GM13976 (cell line): ENCODE measurements at regions not wholly inside any gene's neighbourhood (a gene's known extent, or its start where the extent isn't known, plus 50 kb on each side); places are given as distances from the start of the nearest gene placed in this dataset.
"Not testable (repeated sequence)": the region's sequence is repeated elsewhere in the genome, so short reads cannot be mapped to it uniquely, and the experiment has no call there.

Experiments
- DNase-seq: peaks from one replicate; pipeline ENCODE4 v3.0.0; 2012; ENCODE audit warnings: low spot score
- in situ Hi-C: fragments of 300-500 bp; cut with MboI; formaldehyde crosslinking; loops from one replicate; pipeline ENCODE4 v1.12.0; 2022; ENCODE audit warnings: low sequenced_read_pairs, mixed read lengths, inconsistent platforms; ENCODE audit not compliant: unreplicated experiment
- TF ChIP-seq, protein P1 (sequence below): IDR thresholded peaks from 2 replicates; pipeline ENCODE4 v1.5.1; 2012; ENCODE audit warnings: borderline replicate concordance, mild to moderate bottlenecking; ENCODE audit not compliant: insufficient read depth; ENCODE audit errors: extremely low read depth, missing control alignments, control extremely low read depth

DNA sequence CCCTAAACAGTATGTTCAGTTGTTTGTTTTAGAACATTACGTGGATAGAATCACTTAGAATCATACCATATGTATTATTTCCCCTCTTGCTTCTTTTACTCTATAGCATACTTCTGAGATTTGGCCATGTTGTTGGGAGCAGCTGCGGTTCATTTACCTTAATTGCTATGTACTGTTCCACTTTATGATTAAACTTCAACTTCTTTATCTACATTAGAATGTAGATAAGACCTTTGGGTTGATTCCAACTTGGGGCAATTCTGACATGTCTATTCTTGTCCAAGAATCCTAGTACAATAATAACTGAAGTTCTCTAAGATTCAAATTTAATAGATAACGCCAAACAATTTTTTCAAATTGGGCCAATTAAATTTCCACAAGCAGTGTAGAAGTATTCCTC, 80.7 kb downstream of the GRIN2B start:
- no peak for DNase-seq
- in situ Hi-C loops, result no loop called here
- TF ChIP-seq, protein P1, sequence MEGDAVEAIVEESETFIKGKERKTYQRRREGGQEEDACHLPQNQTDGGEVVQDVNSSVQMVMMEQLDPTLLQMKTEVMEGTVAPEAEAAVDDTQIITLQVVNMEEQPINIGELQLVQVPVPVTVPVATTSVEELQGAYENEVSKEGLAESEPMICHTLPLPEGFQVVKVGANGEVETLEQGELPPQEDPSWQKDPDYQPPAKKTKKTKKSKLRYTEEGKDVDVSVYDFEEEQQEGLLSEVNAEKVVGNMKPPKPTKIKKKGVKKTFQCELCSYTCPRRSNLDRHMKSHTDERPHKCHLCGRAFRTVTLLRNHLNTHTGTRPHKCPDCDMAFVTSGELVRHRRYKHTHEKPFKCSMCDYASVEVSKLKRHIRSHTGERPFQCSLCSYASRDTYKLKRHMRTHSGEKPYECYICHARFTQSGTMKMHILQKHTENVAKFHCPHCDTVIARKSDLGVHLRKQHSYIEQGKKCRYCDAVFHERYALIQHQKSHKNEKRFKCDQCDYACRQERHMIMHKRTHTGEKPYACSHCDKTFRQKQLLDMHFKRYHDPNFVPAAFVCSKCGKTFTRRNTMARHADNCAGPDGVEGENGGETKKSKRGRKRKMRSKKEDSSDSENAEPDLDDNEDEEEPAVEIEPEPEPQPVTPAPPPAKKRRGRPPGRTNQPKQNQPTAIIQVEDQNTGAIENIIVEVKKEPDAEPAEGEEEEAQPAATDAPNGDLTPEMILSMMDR, result no peak

DNA sequence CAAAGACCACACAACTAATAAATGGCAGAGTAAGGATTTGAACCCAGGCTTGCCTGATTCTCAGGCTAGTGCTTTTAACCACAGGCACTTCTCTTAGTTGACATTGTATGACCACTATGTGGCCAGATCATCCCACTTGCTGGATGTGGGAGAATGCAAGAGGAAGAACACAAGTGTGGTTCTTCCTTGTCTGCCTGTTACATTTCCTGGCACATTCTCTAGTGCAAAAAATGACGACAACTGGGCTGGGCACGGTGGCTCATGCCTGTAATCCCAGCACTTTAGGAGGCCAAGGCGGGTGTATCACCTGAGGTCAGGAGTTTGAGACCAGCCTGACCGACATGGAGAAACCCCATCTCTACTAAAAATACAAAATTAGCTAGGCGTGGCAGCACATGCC, 83.0 kb downstream of the GRIN2B start:
- DNase-seq, in situ Hi-C loops: not testable (repeated sequence)

DNA sequence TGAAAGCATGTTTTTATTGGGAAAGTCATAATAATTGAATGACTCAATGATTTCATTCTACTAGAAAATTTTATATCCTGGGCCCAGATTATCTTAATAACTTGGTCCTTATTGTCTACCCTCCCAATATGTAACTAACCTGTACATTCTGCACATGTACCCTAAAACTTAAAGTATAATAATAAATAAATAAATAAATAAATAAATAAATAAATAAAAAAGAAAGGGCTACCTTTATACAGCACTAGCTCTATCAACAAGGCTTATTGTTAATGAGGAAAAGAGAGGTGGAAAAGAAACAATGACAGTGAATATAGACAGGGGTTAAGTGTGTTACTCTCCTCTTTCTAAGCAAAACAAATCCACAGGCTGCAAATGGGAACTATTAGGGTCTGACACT, 83.6 kb downstream of the GRIN2B start:
- DNase-seq, result no peak
- in situ Hi-C loops, result no loop called here

DNA sequence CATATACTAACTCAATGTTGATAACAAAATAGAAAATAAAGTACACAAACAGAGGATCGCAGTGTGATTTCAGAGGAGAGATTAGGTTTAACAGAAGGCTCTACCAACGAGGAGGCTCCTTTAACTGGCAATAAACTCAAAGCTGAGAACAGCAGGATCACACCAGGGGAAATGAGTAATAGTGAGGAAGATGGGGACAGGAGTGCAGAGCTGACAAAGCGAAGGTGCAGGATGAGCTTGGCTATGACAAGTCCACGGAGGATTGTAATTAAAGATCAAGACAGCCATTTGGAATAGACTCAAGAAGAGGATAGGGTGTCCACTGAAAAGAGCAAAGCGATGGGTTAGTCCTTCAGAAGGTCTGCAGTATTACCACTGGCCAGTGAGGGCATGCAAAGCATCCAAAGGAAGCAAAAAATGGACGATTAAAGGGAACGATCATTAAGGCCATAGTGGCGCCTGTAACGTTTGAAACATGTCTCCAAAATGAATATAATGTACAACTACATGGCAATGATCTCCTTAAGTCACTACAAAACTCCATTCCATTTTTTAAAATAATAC, 85.3 kb downstream of the GRIN2B start:
- in situ Hi-C loops, result no loop called here
- TF ChIP-seq, protein P1, result no peak
- DNase-seq, result no peak

More for the DNA sequence above, 83.6 kb downstream of the GRIN2B start:
- TF ChIP-seq, protein P1, result no peak

DNA sequence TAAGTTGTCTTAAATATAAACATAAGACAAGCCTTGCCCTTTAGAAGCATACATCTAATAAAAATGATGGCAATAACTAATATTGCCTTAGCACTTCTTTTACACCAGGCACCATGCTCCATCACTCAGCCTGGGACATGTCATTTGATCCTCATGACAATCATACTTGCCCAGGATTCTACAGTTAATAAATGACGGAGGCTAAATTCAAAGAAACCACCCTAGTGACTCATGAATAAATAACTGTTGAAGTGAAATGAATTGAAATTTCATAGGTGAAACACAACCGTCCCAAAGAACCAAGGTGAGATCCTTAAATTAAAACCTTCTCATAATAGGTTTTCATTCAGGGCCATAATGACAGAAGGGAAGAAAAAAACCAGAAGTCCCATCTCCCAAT, 89.5 kb downstream of the GRIN2B start:
- in situ Hi-C loops, result no loop called here
- TF ChIP-seq, protein P1, result no peak
- DNase-seq, result no peak

DNA sequence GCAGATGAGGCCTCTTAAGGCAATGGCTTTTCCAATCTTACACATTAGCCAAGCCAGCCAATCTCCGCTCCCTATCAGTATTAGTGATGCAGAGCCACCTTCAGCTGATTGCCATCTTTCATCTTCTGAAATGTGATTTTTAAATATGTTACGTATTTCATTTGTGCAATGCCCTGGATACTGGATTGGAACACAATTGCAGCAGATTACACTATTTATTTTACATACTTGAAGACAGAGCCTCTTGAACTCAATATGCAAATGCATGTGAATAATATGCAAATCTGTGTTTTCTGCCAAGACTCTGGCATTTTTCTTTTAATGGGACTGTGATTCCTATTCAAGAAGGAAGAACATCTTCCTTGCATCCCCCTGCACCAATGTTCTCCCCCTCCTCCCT, 90.5 kb downstream of the GRIN2B start:
- DNase-seq, result no peak
- TF ChIP-seq, protein P1, result no peak
- in situ Hi-C loops, result no loop called here

DNA sequence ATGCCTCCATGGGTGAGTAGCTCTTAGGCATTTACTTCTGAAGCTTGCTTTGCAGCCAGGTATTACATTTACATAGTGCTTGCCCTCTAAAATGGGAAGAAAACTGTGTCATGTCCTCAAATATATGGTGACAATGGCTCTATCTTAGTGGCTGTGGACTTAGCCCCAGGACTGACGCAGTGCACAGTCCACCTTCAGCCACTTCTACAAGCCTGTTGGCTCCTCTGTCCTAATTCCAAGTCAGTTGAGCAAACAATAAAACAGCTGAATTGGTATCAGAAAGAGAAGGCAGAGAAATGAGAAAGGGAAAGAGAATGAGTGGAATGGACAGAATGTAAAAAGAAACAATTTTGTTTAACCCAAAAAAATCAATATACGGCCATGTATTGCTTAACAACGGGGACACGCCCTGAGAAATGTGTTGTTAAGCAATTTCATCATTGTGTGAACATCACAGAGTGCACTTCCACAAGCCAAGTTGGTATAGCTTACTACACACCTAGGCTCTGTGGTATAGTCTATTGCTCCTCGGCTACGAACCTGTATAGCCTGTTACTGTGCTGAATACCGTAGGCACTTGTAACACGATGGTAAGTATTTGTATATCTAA, 93.5 kb downstream of the GRIN2B start:
- in situ Hi-C loops, result no loop called here
- DNase-seq, result no peak
- TF ChIP-seq, protein P1, result no peak
